Epithelial cell of prostate (primary cell): ENCODE measurements at regions not wholly inside any gene's neighbourhood (a gene's known extent, or its start where the extent isn't known, plus 50 kb on each side); places are given as distances from the start of the nearest gene placed in this dataset.

Experiments used
- DNase-seq: peaks from one replicate; pipeline ENCODE4 v3.0.0-alpha.2; 2011; ENCODE audit warnings: low read depth, low spot score
- H3K27ac ChIP-seq: fragments of 450-650 bp; 2 replicates; pipeline ENCODE4 v1.5.1; 2017; ENCODE audit warnings: mild to moderate bottlenecking

DNA sequence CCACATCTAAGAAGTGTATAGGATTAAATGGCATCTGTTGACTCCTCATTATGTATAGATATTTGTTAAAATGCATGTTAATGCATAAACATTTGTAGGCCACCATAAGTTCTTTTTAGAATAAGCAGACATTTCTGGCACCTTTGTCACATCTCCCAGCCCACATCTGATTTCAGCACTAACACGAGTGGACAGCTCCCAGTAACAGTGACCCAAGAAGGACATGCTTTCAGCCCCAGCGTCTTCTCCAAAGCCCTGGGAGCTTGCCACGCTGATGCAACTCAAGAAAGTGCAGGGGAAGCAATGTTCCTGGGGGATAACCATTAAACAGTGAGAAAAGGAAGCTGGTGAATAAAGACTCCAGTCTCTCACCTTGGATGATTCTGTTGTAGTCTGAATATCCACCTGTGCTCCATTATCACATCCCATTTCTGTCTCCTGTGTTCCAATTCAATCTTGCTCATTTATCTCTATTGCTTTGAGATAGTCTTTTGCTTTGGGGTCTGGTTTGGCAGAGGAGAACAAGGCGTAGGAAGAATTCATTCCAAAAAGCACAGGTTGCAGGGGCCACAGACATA lies 182.6 kb upstream of the THSD7B start:
- DNase-seq: no peak
- H3K27ac ChIP-seq: no peak overlapping the region

- no peak overlapping the region for H3K27ac ChIP-seq
- no peak for DNase-seq
Observed at GRCh38 chr2:136572335-136572734, 193.0 kb upstream of the THSD7B start.

DNA sequence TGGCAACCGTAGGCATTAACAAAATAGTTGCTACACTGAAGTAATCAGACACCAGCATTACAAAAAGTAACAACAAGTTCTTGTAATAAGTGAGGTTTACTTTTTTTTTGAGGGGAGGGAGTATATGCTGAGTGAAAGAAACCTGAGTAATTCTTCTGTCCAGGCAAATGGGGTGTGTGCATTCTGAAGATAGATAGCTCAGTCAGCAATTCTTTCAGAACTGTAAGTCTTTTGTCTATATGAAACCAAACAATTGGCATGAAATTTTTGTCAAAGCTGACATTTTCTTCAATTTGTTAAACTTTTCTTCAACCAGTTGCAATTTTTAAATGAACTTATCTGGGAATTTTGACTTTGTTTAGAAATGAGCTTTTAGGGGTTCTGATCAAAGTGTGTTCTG lies 208.1 kb upstream of the THSD7B start:
- no peak for DNase-seq
- H3K27ac ChIP-seq: no peak overlapping the region

DNA sequence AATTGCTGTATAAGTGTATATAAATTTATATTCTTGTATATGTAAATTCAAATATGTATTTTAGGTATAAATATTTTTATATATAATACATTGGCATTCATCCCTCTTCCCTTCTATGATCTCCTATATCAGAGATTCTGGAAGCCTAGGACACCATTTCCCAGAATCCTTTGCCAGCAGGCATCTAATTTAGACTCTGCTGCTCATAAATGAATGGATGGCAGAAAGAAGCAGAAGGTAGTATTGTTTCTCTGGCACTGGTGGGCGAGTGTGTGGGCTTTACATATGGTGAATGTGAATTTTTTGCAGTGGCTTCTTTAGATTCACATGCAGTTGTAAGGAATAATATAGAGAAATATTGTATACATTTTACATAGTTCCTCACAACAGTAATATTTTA lies 215.2 kb upstream of the THSD7B start:
- DNase-seq: no peak
- H3K27ac ChIP-seq: no peak overlapping the region

- DNase-seq: no peak
- H3K27ac ChIP-seq: no peak overlapping the region
Observed at GRCh38 chr2:136539355-136539754, 226.0 kb upstream of the THSD7B start.

- H3K27ac ChIP-seq: no peak overlapping the region
- no peak for DNase-seq
Observed at GRCh38 chr2:136538489-136538888, 226.9 kb upstream of the THSD7B start.

DNA sequence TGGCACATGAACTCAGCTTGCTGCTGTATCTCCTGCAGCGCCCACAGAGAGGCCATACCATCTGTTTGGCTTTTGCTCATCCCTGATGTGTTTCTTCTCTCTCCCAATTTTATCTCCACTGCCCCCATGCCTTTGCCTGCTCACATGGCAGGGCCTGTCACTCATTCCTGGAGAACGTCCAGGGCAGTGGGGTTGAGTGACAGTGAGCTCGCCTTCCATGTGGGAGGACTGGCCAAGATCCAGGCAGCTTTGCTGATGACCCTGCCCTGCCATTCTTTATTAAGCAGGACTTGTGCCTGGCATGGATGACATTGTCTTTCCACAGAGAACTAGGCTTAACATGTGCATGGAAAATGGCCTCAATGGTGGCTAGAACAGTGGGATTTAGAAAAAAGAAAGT lies 230.5 kb upstream of the THSD7B start:
- no peak overlapping the region for H3K27ac ChIP-seq
- DNase-seq: no peak

DNA sequence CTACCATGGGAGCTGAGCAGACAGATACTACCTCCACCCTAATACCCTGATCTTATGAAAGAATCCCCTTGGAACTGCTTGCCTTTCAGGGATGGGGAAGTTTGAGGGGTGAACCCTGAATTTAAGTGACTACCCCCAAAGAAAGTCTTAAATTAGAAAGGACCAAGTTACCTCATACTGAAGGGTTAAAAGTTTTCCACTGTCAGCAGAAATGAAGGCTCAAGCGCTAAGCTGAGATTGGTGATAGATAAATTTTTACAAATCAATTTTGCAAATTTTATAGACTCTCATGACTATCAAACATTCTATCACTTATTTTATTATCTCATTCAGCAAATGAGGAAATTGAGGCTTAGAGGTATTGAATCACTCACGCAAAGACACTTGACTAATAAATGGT lies 233.2 kb upstream of the THSD7B start:
- no peak overlapping the region for H3K27ac ChIP-seq
- DNase-seq: no peak

DNA sequence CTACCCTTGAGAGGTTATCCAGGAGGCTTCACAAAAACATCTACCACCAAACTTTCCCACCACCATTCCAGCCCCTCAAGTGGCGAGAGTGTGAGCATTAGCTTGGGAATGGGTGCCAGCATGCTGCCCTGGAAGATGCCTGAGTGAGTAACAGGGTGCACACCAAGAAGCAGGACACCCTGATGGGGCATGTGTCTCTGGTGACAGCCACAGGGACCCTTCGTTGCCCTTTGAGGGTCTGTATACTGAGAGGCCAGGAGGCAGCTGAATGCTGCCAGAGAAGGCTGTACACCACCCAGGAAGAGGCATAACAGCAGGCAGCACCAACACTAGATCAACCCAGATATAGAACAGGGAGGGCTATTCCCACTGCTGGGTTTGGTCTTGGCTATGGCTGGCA lies 233.6 kb upstream of the THSD7B start:
- no peak for DNase-seq
- H3K27ac ChIP-seq: no peak overlapping the region

GRCh38 chr2:136530146-136530545 lies 235.2 kb upstream of the THSD7B start:
- DNase-seq: no peak
- H3K27ac ChIP-seq: no peak overlapping the region

- DNase-seq: no peak
- H3K27ac ChIP-seq: no peak overlapping the region
Observed at GRCh38 chr2:136527560-136527959, 237.8 kb upstream of the THSD7B start.

- DNase-seq: no peak
Observed at GRCh38 chr2:136522724-136523123, 242.6 kb upstream of the THSD7B start.

GRCh38 chr2:136517716-136518115 lies 247.6 kb upstream of the THSD7B start:
- no peak for DNase-seq
- no peak overlapping the region for H3K27ac ChIP-seq

More at GRCh38 chr2:136522724-136523123, 242.6 kb upstream of the THSD7B start:
- H3K27ac ChIP-seq: no peak overlapping the region

DNA sequence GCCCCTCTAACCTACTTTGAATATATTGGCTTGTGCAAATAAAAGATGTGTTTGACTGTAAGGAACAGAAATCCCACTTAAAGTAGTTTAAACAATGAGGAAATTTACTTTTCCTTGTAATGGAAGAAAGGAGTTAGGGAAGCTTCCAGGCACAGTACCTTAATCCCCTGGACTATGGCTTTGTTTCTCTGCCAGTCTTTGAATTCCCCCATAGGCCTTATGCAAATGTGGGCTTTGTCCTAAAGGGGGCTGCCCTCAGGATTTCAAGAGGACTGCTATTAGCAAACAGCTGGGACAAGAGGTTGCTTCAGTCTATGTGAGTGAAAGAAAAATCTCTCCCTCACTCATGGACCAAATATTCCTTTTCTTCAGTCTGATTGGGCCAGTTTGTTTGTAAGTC lies 255.1 kb upstream of the THSD7B start:
- DNase-seq: no peak
- H3K27ac ChIP-seq: no peak overlapping the region

DNA sequence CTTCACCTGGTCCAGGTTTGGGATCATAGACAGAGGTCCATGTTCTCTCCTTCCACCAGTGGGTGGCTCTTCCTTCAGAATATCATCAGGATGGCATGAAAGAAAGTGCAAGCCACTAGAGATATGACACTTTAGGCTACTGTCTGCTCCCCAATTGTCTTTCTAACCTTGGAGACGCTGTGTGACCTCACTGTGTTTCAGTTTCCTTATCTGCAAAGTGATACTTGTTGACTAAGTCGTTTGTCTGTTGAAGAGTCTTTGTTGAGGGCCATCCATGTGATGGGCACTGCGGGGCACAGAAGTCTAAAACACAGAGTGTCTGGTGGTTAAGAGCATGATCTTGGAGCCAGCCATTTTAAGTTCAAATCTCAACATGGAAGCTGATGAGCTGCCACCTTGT lies 259.9 kb upstream of the THSD7B start:
- DNase-seq: no peak
- no peak overlapping the region for H3K27ac ChIP-seq

GRCh38 chr2:136502660-136503059 lies 262.7 kb upstream of the THSD7B start:
- no peak for DNase-seq
- H3K27ac ChIP-seq: no peak overlapping the region

- no peak for DNase-seq
- H3K27ac ChIP-seq: no peak overlapping the region
Observed at GRCh38 chr2:136497709-136498108, 267.6 kb upstream of the THSD7B start.

DNA sequence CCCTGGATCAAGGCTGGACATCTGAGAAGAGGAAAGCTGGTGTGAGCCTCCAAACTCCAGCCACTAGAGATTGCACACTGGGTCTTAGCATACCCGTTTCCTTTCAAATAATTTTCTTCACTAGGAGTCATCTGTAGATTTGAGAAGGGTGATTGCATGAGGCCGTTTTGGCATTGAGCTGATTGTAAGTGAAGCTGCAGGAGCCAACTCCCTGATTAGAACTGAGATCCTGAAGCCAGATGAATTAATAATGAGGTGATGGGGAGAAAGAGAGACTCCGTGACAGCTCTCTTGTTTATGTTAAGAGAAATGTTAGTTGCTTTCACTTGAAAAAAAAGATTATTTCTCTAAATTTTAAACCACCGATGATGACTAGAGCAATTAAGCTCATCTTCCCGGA lies 268.4 kb upstream of the THSD7B start:
- DNase-seq: no peak
- H3K27ac ChIP-seq: no peak overlapping the region

GRCh38 chr2:136495636-136496035 lies 269.7 kb upstream of the THSD7B start:
- DNase-seq: no peak

DNA sequence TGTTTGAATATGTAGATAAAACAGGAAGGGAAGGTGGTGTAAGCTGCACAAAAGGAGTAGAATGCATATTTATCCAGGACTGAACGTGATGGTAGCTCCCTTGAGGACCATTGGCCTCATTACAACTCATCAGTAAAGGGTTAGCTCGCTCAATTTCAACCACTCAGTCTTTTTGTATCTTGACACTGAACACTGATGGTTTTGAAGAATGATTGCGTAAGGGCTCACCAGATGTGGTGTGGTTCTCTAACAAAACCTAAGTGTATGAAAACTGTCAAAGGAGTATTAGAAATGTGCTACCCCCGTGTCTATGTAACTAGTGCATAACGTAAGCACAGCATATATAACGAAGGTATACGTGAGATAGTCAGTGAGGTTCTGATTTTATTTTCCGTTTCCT lies 272.4 kb upstream of the THSD7B start:
- no peak overlapping the region for H3K27ac ChIP-seq
- DNase-seq: no peak

More at GRCh38 chr2:136495636-136496035, 269.7 kb upstream of the THSD7B start:
- no peak overlapping the region for H3K27ac ChIP-seq

DNA sequence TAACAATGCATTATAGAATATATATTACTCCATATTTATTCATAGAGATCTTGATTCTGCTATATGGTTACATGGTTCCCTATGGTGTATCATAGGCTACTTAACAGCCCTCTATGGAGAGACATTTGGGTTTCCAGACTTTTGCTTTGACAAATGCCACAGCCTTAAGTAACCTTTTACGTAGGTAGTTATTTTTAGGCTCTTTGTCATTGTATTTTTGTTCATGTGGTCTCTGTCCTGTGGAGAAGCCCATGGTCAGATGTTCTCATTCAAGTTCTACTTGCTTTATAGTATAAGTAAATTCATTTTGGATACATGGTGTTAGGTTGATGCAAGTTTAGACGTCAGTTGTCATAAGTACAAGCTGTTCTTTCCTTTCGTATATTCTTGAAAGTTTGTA lies 275.2 kb upstream of the THSD7B start:
- no peak overlapping the region for H3K27ac ChIP-seq
- DNase-seq: no peak

DNA sequence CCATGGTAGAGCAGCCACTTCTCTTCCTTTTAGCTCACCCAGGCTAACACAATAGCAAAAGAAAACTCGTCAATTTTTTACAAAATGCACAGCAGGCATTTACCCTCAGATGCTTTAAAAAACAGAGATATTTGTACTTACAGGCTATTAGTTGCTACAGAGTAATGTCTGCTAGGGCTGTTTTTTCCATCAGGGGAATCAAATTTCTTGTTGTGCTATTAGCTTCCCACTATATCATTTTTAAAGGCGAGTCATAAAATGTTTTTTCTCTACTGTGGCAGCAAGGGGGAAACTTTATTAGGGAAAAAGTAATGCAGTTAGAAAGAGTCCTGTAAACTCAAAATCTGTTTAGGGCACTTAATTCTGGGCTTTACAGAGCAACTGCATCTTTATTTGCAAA lies 277.9 kb upstream of the THSD7B start:
- H3K27ac ChIP-seq: no peak overlapping the region

DNA sequence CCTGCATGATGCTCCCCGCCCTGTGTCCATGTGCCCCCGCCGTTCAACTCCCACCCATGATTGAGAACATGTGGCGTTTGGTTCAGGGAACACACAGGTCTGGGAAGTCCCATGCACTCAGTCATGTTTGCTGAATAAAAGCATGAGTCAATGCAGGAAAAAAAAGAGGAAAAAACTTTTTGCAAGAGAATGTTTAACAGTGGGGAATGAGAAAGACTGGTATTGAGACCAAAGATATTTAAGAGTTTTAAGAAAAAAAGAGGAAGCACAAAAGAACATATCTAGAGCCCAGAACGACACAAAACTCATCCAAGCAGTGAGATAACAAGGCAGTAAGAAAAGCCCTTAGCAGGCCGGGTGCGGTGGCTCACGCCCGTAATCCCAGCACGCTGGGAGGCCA lies 279.2 kb upstream of the THSD7B start:
- H3K27ac ChIP-seq: no peak overlapping the region
- DNase-seq: no peak

More for the DNA sequence above, 277.9 kb upstream of the THSD7B start:
- no peak for DNase-seq
